NB4 (cell line): ENCODE measurements at regions not wholly inside any gene's neighbourhood (a gene's known extent, or its start where the extent isn't known, plus 50 kb on each side); places are given as distances from the start of the nearest gene placed in this dataset.

ENCODE experiments used
- DNase-seq: peaks from one replicate; pipeline ENCODE4 v3.0.0; 2010; ENCODE audit warnings: low read depth
- H3K4me3 ChIP-seq: one replicate; pipeline ENCODE4 v1.5.1; 2011; ENCODE audit warnings: mild to moderate bottlenecking, low read depth, low read length, moderate library complexity
- CTCF ChIP-seq: IDR thresholded peaks from one replicate; pipeline ENCODE4 v1.5.1; 2012; ENCODE audit warnings: low read depth, low read length
- MAX ChIP-seq: IDR thresholded peaks from 2 replicates; pipeline ENCODE4 v1.6.1; 2011; ENCODE audit warnings: low read depth, low read length
- MYC ChIP-seq: IDR thresholded peaks from 2 replicates; pipeline ENCODE4 v1.6.1; 2011; ENCODE audit warnings: low read depth, low read length
- POLR2A ChIP-seq: IDR thresholded peaks from 2 replicates; pipeline ENCODE4 v1.6.1; 2011; ENCODE audit warnings: mild to moderate bottlenecking; ENCODE audit not compliant: insufficient read length; ENCODE audit errors: extremely low read depth

- no peak for DNase-seq
- TF ChIP-seq MAX = no peak
- no peak for TF ChIP-seq CTCF
- TF ChIP-seq MYC = no peak
- TF ChIP-seq POLR2A = no peak
- H3K4me3 ChIP-seq = no peak overlapping the region
Observed at GRCh38 chr2:195392446-195393336, 264.3 kb upstream of the SLC39A10 start.

- no peak for DNase-seq
- H3K4me3 ChIP-seq = no peak overlapping the region
- TF ChIP-seq POLR2A (no peak), MYC (no peak), MAX (no peak), CTCF (no peak)
Observed at GRCh38 chr2:195390686-195391321, 266.2 kb upstream of the SLC39A10 start.

GRCh38 chr2:195388028-195388427, 269.0 kb upstream of the SLC39A10 start:
- no peak overlapping the region for H3K4me3 ChIP-seq
- DNase-seq = no peak
- TF ChIP-seq MYC = no peak
- TF ChIP-seq CTCF = no peak
- TF ChIP-seq POLR2A = no peak
- no peak for TF ChIP-seq MAX

GRCh38 chr2:195382186-195382585, 274.8 kb upstream of the SLC39A10 start:
- no peak overlapping the region for H3K4me3 ChIP-seq
- DNase-seq = peak; percentile 21

More at GRCh38 chr2:195382186-195382585, 274.8 kb upstream of the SLC39A10 start:
- TF ChIP-seq POLR2A (no peak), CTCF (no peak), MYC (no peak), MAX (no peak)
